Endodermal cell (in vitro differentiated cells): ENCODE measurements at regions not wholly inside any gene's neighbourhood (a gene's known extent, or its start where the extent isn't known, plus 50 kb on each side); places are given as distances from the start of the nearest gene placed in this dataset.

Experiments used
- DNase-seq: peaks from one replicate; pipeline ENCODE4 v3.0.0-alpha.2; 2017
- H3K27ac ChIP-seq: 2 replicates; pipeline ENCODE4 v1.5.1; 2013; ENCODE audit warnings: mild to moderate bottlenecking, low read depth, low read length, moderate library complexity
- H3K27me3 ChIP-seq: 2 replicates; pipeline ENCODE4 v1.6.1; 2013; ENCODE audit warnings: mild to moderate bottlenecking, low read length, moderate library complexity; ENCODE audit not compliant: insufficient read depth, control insufficient read depth, poor library complexity, severe bottlenecking
- H3K36me3 ChIP-seq: 2 replicates; pipeline ENCODE4 v1.7.0; 2013; ENCODE audit warnings: mild to moderate bottlenecking, low read length, moderate library complexity; ENCODE audit not compliant: control insufficient read depth, insufficient read depth
- H3K4me1 ChIP-seq: one replicate; pipeline ENCODE4 v1.7.0; 2013; ENCODE audit warnings: low read length; ENCODE audit not compliant: control insufficient read depth, insufficient read depth
- H3K4me3 ChIP-seq: 2 replicates; pipeline ENCODE4 v1.5.1; 2013; ENCODE audit warnings: mild to moderate bottlenecking, low read length, moderate library complexity
- H3K9ac ChIP-seq: 2 replicates; pipeline ENCODE4 v1.6.1; 2013; ENCODE audit warnings: mild to moderate bottlenecking, low read length, moderate library complexity; ENCODE audit not compliant: poor library complexity, severe bottlenecking; ENCODE audit errors: extremely low read depth
- H3K9me3 ChIP-seq: 2 replicates; pipeline ENCODE4 v1.6.1; 2013; ENCODE audit warnings: mild to moderate bottlenecking, low read length, moderate library complexity; ENCODE audit not compliant: control insufficient read depth
- H3K27ac Mint-ChIP-seq: 2 replicates; pipeline ENCODE4 v1.8.0; 2020; ENCODE audit warnings: mixed read lengths
- H3K27me3 Mint-ChIP-seq: 2 replicates; pipeline ENCODE4 v1.8.0; 2021; ENCODE audit warnings: mild to moderate bottlenecking, mixed read lengths; ENCODE audit not compliant: insufficient read depth
- H3K36me3 Mint-ChIP-seq: 2 replicates; pipeline ENCODE4 v1.8.0; 2020; ENCODE audit warnings: low read depth, mixed read lengths
- H3K4me1 Mint-ChIP-seq: 2 replicates; pipeline ENCODE4 v1.8.0; 2020; ENCODE audit warnings: mixed read lengths
- H3K4me3 Mint-ChIP-seq: 2 replicates; pipeline ENCODE4 v1.8.0; 2020; ENCODE audit warnings: mild to moderate bottlenecking, moderate library complexity, mixed read lengths
- H3K9me3 Mint-ChIP-seq: 2 replicates; pipeline ENCODE4 v1.8.0; 2020; ENCODE audit warnings: mild to moderate bottlenecking, mixed read lengths
- CTCF ChIP-seq: fragments of 200-600 bp; sonication (generic); conservative IDR thresholded peaks from 2 replicates; pipeline ENCODE4 v1.5.0; 2021; ENCODE audit warnings: antibody characterized with exemption, mild to moderate bottlenecking
- WGBS, 2 experiments: methylation state at CpG; one replicate each; pipeline versions ENCODE4 v1.1.5 to v1.1.7; 2013; ENCODE audit warnings: missing lambda C conversion rate in 2 of 2, mixed read lengths in 1 of 2; ENCODE audit not compliant: insufficient coverage in 1 of 2, insufficient read length in 1 of 2; 5-methylcytosine and 5-hydroxymethylcytosine counted together

GRCh38 chr5:3284506-3284905 lies 311.1 kb upstream of the IRX1 start:
- no peak overlapping the region for H3K27ac ChIP-seq
- H3K4me1 ChIP-seq, result no peaks in the 10 kb centered on the region
- no peaks in the 10 kb centered on the region for H3K36me3 ChIP-seq
- H3K4me3 ChIP-seq, result no peak overlapping the region
- H3K9me3 ChIP-seq, result no peaks in the 10 kb centered on the region
- H3K9me3 Mint-ChIP-seq, result no peaks in the 10 kb centered on the region
- H3K36me3 Mint-ChIP-seq, result no peaks in the 10 kb centered on the region
- H3K9ac ChIP-seq, result no peak overlapping the region
- no peak overlapping the region for H3K27ac Mint-ChIP-seq
- TF ChIP-seq CTCF, result no peak
- H3K27me3 Mint-ChIP-seq, result peaks cover 6% of the 10 kb centered on the region
- peaks cover 2% of the 10 kb centered on the region for H3K4me1 Mint-ChIP-seq
- DNase-seq, result no peak
- H3K4me3 Mint-ChIP-seq, result no peak overlapping the region
- no peaks in the 10 kb centered on the region for H3K27me3 ChIP-seq
- WGBS, 2 experiments, result 20 to 76% methylated on average over 1 to 5 of the region's 5 CpGs

- H3K4me3 ChIP-seq, result no peak overlapping the region
- H3K4me1 Mint-ChIP-seq, result peaks cover 4% of the 10 kb centered on the region
Observed at GRCh38 chr5:3282841-3283240, 312.8 kb upstream of the IRX1 start.

GRCh38 chr5:3281366-3281765 lies 314.3 kb upstream of the IRX1 start:
- peaks cover 7% of the 10 kb centered on the region for H3K27me3 Mint-ChIP-seq
- Histone ChIP-seq H3K9me3 (no peaks in the 10 kb centered on the region), H3K27me3 (no peaks in the 10 kb centered on the region), H3K36me3 (no peaks in the 10 kb centered on the region), H3K27ac (no peak overlapping the region), H3K4me3 (no peak overlapping the region), H3K4me1 (no peaks in the 10 kb centered on the region), H3K9ac (no peak overlapping the region)
- H3K9me3 Mint-ChIP-seq, result peaks cover 5% of the 10 kb centered on the region
- H3K4me3 Mint-ChIP-seq, result no peak overlapping the region
- WGBS, 2 experiments, result 75 to 88% methylated on average over 6 to 7 of the region's 7 CpGs
- TF ChIP-seq CTCF, result no peak
- no peak for DNase-seq
- peaks cover 10% of the 10 kb centered on the region for H3K4me1 Mint-ChIP-seq
- no peaks in the 10 kb centered on the region for H3K36me3 Mint-ChIP-seq
- H3K27ac Mint-ChIP-seq, result no peak overlapping the region

More at GRCh38 chr5:3282841-3283240, 312.8 kb upstream of the IRX1 start:
- Mint-ChIP-seq H3K36me3 (no peaks in the 10 kb centered on the region), H3K27ac (no peak overlapping the region), H3K9me3 (no peaks in the 10 kb centered on the region), H3K4me3 (no peak overlapping the region), H3K27me3 (peaks cover 6% of the 10 kb centered on the region)
- H3K36me3 ChIP-seq, result no peaks in the 10 kb centered on the region
- no peak overlapping the region for H3K9ac ChIP-seq
- H3K4me1 ChIP-seq, result no peaks in the 10 kb centered on the region
- H3K27me3 ChIP-seq, result no peaks in the 10 kb centered on the region
- TF ChIP-seq CTCF, result no peak
- DNase-seq, result no peak
- no peaks in the 10 kb centered on the region for H3K9me3 ChIP-seq
- 89 to 93% methylated on average over 16 to 20 of the region's 20 CpGs for WGBS, 2 experiments
- H3K27ac ChIP-seq, result no peak overlapping the region
